H54 (cell line): ENCODE measurements at regions not wholly inside any gene's neighbourhood (a gene's known extent, or its start where the extent isn't known, plus 50 kb on each side); places are given as distances from the start of the nearest gene placed in this dataset.

Source experiments
- DNase-seq: peaks from one replicate; pipeline ENCODE4 v3.0.0; 2011; ENCODE audit warnings: low spot score, mixed read lengths; ENCODE audit not compliant: insufficient read length
- FAIRE-seq: peaks from 3 replicates; lab custom pipeline; 2011; peaks lifted over from hg19 to GRCh38; lab: Jason Lieb, UNC
- POLR2A ChIP-seq: IDR thresholded peaks from 2 replicates; pipeline ENCODE4 v1.6.1; 2011; ENCODE audit warnings: low read depth, mild to moderate bottlenecking, low read length

DNA sequence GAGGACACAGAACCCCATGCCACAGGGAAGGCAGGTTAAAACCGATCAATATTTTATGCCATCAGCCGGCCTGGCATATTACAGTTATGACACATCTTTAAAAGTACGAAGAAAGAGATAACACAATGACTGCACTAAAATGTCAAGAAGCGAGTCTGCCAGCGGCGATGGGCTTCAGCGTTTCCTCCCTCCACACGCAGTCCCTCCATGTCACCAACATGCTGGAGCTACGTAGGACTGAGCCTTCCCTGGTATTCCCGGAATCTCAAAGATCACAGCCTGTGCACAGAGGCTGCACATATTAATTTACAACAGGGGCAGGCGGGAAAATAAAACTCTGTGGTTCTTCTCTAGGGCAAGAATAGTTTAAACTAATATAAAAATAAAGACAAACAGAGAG lies 257.7 kb downstream of the IRX1 start:
- FAIRE-seq: no peak
- no peak for TF ChIP-seq POLR2A

DNA sequence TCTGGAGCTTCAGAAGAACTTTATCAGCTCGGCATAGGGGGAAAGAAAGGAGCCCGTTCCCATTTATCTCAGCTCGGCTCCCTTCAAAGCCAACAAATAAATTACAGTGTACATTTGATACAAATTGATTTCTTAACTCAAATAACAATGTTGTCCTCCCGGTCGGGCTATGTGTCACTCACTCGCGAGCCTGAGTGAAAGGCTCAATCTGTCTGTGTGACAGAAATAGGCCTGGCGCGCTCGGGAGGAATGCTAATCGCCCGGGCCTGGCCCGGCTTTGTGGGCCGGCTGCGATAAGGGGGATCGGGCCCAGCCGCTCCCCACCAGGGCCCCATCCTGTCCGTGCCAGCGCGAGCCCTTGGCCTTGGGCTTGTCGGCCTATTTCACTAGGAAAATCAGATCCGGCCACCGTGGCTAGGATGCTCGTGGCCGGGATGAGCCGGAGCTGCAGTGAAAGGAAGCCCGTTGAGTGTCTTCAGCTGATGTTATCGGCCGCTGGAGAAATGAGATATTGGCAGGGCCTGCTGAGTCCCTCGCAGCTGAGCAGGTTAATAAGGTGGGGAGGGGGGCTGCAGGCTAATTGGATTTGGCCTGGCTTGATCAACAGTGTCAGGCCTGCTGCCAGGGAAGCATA lies 258.7 kb downstream of the IRX1 start:
- no peak for DNase-seq
- no peak for TF ChIP-seq POLR2A
- no peak for FAIRE-seq

More for the DNA sequence above, 257.7 kb downstream of the IRX1 start:
- DNase-seq: no peak

DNA sequence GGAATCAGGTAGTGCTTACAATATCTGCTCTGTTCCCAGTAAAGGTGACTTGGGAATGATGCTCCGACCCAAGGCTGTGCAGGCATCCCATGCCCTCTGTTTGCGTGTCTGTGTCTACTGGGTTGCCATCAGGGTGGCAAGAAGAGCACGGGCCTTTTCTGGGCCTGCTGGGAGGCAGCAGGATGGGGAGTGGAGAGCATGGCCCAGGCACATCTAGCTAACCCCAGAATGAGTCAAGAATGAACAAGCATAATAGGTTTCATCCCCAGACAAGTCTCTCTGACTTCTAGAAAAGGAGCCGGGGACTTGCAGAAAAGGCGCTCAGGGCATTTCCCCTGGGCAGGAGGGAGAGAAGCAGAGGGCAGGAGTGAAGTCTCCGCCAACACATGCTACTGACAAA lies 260.4 kb downstream of the IRX1 start:
- TF ChIP-seq POLR2A: no peak
- DNase-seq (no peak), FAIRE-seq (no peak)

DNA sequence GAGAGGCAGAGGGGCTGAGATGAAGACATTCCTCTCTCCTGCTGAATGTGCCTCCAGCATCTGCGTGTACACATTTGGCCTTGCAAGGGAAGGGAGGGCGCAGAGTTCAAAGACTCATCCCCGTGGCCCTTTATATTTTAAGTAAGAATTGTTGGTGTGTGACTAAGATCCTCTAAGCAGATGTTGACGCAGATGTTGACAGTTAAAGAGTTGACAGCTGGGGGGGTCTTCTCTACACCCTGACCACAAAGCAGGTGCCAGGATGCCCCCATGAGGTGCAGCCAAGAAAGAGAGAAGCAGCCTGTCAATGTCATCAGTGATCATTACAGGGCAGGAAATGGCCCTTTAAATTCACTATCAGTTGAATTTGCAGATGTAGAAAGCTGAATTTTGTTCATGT lies 262.9 kb downstream of the IRX1 start:
- FAIRE-seq: no peak
- TF ChIP-seq POLR2A: no peak
- no peak for DNase-seq

DNA sequence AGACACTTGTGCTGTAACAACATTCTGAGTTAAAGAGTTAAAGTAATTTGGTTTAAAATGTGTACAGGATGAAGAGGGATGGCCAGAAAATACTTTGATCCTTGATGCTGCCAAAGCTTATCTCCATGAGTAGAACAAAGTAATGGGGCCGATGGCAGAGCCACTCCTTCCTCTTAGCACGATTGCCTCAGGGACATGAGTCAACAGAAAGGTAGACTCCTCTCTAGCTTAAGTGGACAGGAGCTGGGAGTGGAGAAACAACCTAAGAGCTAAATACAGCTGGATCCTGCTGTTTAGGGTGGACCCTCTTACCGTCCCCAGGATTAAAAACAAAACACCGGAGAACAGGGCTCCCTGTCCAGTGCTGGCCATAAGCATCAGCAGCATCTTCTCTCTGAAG lies 267.3 kb downstream of the IRX1 start:
- DNase-seq (no peak), FAIRE-seq (no peak)

DNA sequence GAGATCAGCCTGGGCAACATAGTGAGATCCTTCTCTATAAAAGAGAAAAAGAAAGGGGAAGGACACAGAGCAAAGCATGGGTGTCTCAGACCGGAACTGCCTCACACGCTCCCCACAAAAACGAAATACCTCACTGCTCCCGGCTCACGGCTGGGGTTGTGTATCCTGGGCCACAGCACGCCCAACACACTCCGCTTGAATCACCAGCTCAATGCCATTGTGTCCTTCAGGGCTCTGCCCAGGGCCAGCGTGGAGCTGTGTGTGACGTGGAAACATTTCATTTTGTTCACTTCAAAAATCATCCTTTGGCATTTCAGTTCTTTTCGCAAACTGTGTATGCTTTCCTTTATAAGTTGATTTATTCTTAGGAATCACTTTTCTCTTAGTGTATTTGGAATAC lies 279.5 kb downstream of the IRX1 start:
- TF ChIP-seq POLR2A: no peak
- no peak for FAIRE-seq
- DNase-seq: no peak

More for the DNA sequence above, 267.3 kb downstream of the IRX1 start:
- TF ChIP-seq POLR2A: no peak

DNA sequence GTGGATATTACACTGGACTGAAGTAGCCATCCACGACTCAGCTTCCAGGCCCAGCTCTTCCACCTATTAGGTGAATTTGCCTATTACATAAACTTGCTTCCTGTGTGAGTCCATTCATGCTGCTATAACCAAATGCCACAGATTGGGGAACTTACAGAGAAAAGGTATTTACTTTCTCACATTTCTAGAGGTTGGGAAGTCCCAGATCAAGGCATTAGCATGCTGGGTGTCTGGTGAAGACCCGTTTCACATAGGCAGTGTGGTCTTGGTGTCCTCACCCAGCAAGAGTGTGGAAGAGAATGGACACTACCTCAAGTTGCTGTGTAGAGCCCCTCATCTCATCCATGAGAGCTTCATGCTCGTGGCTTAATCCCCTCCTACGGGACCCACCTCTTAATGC lies 282.6 kb downstream of the IRX1 start:
- no peak for FAIRE-seq

DNA sequence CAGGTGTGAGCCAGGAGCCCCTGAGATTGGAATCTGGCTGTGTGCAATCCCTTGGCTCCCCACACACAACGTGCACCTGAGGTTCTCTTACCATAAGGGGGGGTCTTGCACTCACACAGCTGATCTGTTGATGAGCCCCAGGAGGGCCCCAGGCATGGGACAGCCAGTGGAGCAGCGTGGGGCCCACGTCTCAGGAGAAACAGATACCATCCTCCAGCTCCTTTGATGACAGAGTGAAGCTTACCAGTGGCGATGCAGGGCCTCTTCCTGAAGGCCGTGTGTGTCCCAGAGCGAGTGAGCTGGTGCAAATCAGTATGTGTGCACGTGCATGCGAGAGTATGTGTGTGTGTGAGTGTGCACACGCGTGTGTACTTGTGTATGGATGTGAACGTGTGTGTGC lies 287.4 kb downstream of the IRX1 start:
- no peak for TF ChIP-seq POLR2A
- DNase-seq: no peak
- no peak for FAIRE-seq

More for the DNA sequence above, 282.6 kb downstream of the IRX1 start:
- DNase-seq: no peak
- no peak for TF ChIP-seq POLR2A

DNA sequence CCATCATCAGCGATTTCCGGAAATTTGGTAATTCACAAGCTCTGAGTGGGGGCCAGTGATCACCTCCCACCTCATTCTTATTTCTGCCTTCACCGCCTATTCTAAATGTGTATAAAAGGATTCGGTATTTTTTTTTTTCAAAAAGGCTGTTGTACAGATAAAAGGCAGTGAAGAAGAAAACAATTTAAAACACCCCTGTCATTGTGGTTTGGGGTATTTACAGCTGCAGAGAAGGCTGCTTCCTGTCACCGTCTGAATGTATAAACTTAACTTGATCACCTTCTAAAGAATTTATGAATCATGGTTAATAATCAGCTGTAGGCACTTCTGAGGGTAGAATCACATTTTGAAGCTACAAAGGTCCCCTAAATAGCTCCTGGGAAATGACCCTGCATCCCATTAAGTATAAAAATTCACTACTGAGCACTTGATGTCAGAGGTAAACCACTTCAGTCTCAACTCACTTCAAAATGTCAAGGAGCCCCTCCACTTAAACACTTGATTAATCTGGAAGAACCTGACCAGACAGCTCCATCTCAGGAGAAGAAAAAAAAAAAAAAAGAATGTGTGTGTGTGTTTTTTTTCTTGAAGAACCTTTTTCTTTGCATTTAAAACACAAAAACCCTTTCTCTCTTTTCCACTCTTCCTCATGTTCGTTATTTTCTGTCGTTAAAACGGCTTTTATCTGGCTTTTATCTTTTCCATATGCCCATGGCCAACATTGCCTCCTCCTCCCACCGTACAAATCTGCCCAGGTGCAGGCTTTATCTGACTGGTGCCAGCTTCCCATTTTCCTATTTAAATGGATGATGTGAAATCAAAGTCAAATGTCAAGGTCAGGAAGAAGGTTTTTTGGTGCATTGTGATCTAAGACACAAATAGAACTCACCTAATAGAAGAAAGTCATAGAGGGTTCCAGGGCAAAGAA lies 291.2 kb downstream of the IRX1 start:
- FAIRE-seq (no peak), DNase-seq (no peak)
- TF ChIP-seq POLR2A: no peak

DNA sequence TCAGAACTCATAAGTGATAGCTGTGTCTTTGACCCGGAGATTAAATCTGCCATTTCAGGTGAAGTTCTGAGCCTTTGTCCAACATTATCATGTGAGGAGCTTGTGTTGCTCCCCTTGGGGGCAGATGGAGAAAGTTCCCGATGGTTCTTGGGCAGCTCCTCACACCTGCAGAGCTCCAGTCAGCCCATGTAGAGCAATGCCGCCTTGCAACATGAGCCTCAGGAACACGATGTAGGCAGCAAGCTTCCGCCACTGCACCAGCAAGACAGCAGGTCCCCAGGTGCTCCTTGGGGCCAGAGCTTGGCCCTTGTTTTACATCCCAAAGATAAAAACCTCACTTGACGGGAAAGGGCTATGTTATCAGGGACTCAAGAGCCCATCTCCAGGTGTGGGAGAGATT lies 292.7 kb downstream of the IRX1 start:
- TF ChIP-seq POLR2A: no peak
- DNase-seq (no peak), FAIRE-seq (no peak)

DNA sequence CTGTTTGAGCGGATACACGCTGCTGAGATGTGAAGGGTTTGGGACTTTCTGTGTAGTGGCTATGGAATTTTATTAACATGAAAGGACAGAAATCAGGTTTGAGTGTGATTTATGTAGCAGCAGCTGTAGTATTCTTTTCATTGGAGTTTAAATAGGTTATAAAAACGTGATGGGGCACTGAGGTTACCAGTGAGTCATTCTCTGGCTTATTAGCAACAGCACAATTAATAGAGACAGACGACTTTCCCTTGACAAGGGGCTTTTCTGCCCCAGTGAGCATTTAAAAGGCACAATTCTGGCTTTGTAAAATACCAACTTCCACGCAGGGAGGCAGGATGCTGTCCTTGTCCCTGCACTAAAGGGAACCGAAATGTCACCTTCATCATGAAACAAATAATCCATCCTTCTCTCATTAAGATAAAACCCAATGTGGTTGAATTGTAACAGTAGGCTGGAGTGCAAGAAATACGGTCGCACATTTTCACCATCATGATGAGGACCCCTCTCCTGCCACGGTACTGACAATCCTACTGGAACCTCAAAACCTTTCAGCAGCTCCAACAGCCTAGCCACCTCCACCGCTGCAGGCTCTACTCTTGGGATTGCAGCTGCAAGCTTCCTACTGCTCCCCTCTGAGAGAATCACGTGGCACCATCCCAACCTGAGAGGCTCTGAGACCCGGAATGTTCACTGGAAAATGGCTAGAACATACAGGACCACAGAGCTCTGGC lies 293.9 kb downstream of the IRX1 start:
- FAIRE-seq: no peak

DNA sequence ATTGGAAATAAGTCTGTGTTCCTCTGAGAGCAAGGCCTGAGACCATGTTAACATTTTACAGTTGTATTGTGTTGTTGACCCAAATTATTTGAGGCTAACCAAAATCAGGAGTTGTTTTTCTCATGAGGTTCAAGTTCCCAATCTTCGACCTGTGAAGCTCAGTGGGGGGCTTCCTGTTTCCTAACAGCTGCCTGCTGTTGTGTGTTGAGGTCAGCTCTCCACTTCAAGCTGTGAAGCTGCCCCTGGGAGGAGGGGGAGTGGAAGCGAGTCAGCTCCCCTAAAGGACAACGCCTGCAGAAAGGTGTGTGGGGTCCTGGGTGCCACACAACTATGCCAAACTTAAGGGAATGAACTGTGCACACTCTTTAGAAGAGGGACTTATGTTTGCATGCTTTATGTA lies 295.5 kb downstream of the IRX1 start:
- DNase-seq: no peak
- FAIRE-seq: no peak
- no peak for TF ChIP-seq POLR2A

More for the DNA sequence above, 293.9 kb downstream of the IRX1 start:
- DNase-seq: no peak
- TF ChIP-seq POLR2A: no peak

DNA sequence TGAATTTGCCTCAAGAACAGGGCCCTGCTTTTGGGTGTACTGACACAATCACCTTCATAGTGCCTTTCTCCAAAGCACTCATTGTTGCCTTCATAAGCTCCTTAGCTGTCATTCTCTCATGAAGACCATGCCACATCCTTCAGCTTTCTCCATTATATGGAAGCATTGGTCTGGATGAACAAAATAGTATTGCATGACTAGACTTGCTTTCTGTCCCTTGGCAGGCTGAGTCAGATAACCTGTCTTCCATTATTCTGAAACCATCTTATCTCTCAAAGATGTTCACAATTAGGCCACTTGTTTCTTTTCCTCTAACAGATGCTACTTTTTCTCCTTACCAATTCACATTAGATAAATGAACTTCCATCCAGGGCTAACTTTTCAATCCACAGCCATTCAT lies 297.9 kb downstream of the IRX1 start:
- FAIRE-seq (no peak), DNase-seq (no peak)
- TF ChIP-seq POLR2A: no peak

DNA sequence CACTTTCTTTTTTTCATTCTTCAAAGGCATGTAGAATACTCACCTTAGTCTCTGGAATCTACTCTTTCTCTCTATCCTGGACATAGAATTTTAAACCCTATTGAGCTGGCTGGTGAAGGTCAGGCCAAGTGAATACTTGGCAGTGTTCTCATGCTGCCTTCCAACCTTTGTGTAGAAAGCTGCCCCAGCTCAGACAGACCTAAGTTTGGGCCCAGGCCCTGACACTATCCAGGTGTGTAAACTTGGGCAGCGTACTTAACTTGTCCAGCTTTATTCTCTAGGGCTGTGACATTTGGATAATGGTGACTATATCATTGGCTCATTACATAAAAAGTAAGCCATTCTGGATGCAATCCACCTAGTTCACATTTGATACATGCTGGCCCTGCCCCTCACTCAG lies 298.3 kb downstream of the IRX1 start:
- no peak for DNase-seq
- no peak for TF ChIP-seq POLR2A
- no peak for FAIRE-seq
